Keratinocyte (primary cell): ENCODE measurements at regions not wholly inside any gene's neighbourhood (a gene's known extent, or its start where the extent isn't known, plus 50 kb on each side); places are given as distances from the start of the nearest gene placed in this dataset.

Experiments used
- DNase-seq: peaks from one replicate; pipeline ENCODE4 v3.0.0-alpha.2; 2011; ENCODE audit warnings: low read depth, missing footprints, low spot score
- FAIRE-seq: peaks from 2 replicates; lab custom pipeline; 2011; peaks lifted over from hg19 to GRCh38; lab: Jason Lieb, UNC
- H2AFZ ChIP-seq: 2 replicates; pipeline ENCODE4 v1.6.0; 2012; ENCODE audit warnings: low read length, control low read depth, inconsistent platforms; ENCODE audit not compliant: control insufficient read depth
- H3K27ac ChIP-seq: 2 replicates; pipeline ENCODE4 v1.5.1; 2011; ENCODE audit warnings: low read length; ENCODE audit not compliant: control insufficient read depth, insufficient read depth
- H3K27me3 ChIP-seq: 3 replicates; pipeline ENCODE4 v1.6.0; 2011; ENCODE audit warnings: low read length; ENCODE audit not compliant: control insufficient read depth, insufficient read depth; ENCODE audit errors: extremely low read depth
- H3K36me3 ChIP-seq, 2 experiments: 2 replicates in 1 of 2; 3 replicates in 1 of 2; pipeline ENCODE4 v1.5.1; 2011; ENCODE audit warnings: low read length in 2 of 2, mild to moderate bottlenecking in 1 of 2; ENCODE audit not compliant: control insufficient read depth in 2 of 2, insufficient read depth in 2 of 2; ENCODE audit errors: extremely low read depth in 1 of 2
- H3K4me1 ChIP-seq: 3 replicates; pipeline ENCODE4 v1.5.1; 2011; ENCODE audit warnings: low read length; ENCODE audit not compliant: control insufficient read depth, insufficient read depth; ENCODE audit errors: extremely low read depth
- H3K4me2 ChIP-seq: 3 replicates; pipeline ENCODE4 v1.6.0; 2011; ENCODE audit warnings: low read depth, low read length; ENCODE audit not compliant: control insufficient read depth, insufficient read depth; ENCODE audit errors: extremely low read depth
- H3K4me3 ChIP-seq, 3 experiments: fragments of 200-600 bp in 1 of 3; sonication (generic) in 1 of 3; 2 replicates in 2 of 3; 3 replicates in 1 of 3; pipeline ENCODE4 v1.5.1; 2011 to 2016; ENCODE audit warnings: low read length in 3 of 3, mild to moderate bottlenecking in 3 of 3, control low read depth in 2 of 3, inconsistent platforms in 1 of 3, low read depth in 1 of 3, mixed read lengths in 1 of 3, mixed run types in 1 of 3, moderate library complexity in 1 of 3; ENCODE audit not compliant: control insufficient read depth in 2 of 3, insufficient read depth in 2 of 3; ENCODE audit errors: extremely low read depth in 1 of 3
- H3K79me2 ChIP-seq: 2 replicates; pipeline ENCODE4 v1.6.0; 2012; ENCODE audit warnings: low read length; ENCODE audit not compliant: control insufficient read depth, insufficient read depth
- H3K9ac ChIP-seq: 3 replicates; pipeline ENCODE4 v1.6.0; 2011; ENCODE audit warnings: low read length; ENCODE audit not compliant: control insufficient read depth, insufficient read depth; ENCODE audit errors: extremely low read depth
- H3K9me1 ChIP-seq: 3 replicates; pipeline ENCODE4 v1.6.0; 2011; ENCODE audit warnings: low read length; ENCODE audit not compliant: control insufficient read depth, insufficient read depth; ENCODE audit errors: extremely low read depth
- H3K9me3 ChIP-seq: 2 replicates; pipeline ENCODE4 v1.5.1; 2012; ENCODE audit warnings: low read depth, low read length; ENCODE audit not compliant: control insufficient read depth
- H4K20me1 ChIP-seq: 3 replicates; pipeline ENCODE4 v1.6.0; 2011; ENCODE audit warnings: low read length; ENCODE audit not compliant: control insufficient read depth, insufficient read depth; ENCODE audit errors: extremely low read depth
- EZH2 ChIP-seq: IDR thresholded peaks from one replicate; pipeline ENCODE4 v1.6.1; 2012; ENCODE audit warnings: inconsistent platforms, mild to moderate bottlenecking, low read length, moderate library complexity
- dilution Hi-C: fragments of 300-500 bp; cut with MboI; formaldehyde crosslinking; loops from one replicate; pipeline ENCODE4 v1.7.0; 2020; ENCODE audit warnings: low sequenced_read_pairs; ENCODE audit not compliant: extremely low pct_ligation_motif_present
- TF ChIP-seq, protein P1 (sequence below), 3 experiments: IDR thresholded peaks in 1 of 3; conservative IDR thresholded peaks in 1 of 3; optimal IDR thresholded peaks in 1 of 3; 2 replicates in 2 of 3; 3 replicates in 1 of 3; pipeline versions ENCODE3 to v1.5.1; 2011; ENCODE audit warnings: low read length in 3 of 3, mild to moderate bottlenecking in 3 of 3, moderate library complexity in 2 of 3, control low read depth in 1 of 3, inconsistent platforms in 1 of 3; ENCODE audit not compliant: insufficient read depth in 2 of 3; ENCODE audit errors: extremely low read depth in 1 of 3

DNA sequence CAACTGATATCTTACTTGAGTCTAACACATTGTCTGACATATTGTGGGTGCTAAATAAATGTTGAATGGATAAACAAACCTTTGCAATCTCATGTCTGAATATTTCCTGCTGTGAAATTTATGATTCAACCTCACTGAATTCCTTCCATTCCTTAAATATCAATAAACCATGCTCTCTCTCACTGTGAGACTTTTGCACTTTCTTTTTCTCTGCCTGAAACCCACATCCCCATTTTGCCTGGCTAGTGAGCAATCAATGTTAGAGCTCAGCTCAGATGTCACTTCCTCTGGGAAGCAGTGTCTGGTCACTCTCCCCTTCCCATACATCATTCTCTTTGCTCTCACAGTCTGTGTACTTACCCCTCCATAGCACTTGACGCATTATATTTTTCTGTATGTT, 383.7 kb upstream of the TRPC7 start:
- Histone ChIP-seq H3K9me3 (no peaks in the 10 kb centered on the region), H3K79me2 (no peaks in the 10 kb centered on the region), H3K4me3 (no peak overlapping the region), H3K27me3 (no peaks in the 10 kb centered on the region), H2AFZ (no peak overlapping the region), H3K9ac (no peak overlapping the region), H3K4me1 (no peaks in the 10 kb centered on the region), H3K4me2 (no peak overlapping the region), H4K20me1 (no peaks in the 10 kb centered on the region), H3K36me3 (no peaks in the 10 kb centered on the region), H3K27ac (no peak overlapping the region), H3K9me1 (no peaks in the 10 kb centered on the region)
- DNase-seq (no peak), FAIRE-seq (no peak)
- TF ChIP-seq, protein P1, sequence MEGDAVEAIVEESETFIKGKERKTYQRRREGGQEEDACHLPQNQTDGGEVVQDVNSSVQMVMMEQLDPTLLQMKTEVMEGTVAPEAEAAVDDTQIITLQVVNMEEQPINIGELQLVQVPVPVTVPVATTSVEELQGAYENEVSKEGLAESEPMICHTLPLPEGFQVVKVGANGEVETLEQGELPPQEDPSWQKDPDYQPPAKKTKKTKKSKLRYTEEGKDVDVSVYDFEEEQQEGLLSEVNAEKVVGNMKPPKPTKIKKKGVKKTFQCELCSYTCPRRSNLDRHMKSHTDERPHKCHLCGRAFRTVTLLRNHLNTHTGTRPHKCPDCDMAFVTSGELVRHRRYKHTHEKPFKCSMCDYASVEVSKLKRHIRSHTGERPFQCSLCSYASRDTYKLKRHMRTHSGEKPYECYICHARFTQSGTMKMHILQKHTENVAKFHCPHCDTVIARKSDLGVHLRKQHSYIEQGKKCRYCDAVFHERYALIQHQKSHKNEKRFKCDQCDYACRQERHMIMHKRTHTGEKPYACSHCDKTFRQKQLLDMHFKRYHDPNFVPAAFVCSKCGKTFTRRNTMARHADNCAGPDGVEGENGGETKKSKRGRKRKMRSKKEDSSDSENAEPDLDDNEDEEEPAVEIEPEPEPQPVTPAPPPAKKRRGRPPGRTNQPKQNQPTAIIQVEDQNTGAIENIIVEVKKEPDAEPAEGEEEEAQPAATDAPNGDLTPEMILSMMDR (optimal IDR thresholded peaks at IDR 0.05 in 1 of 3, IDR thresholded peaks at IDR 0.05 in 1 of 3, conservative IDR thresholded peaks at IDR 0.05 in 1 of 3; ENCODE audit: extremely low read depth in 1 of 3, insufficient read depth in 2 of 3, low read length in 3 of 3): no peak
- no peak for TF ChIP-seq EZH2
- dilution Hi-C loops: no loop called here

DNA sequence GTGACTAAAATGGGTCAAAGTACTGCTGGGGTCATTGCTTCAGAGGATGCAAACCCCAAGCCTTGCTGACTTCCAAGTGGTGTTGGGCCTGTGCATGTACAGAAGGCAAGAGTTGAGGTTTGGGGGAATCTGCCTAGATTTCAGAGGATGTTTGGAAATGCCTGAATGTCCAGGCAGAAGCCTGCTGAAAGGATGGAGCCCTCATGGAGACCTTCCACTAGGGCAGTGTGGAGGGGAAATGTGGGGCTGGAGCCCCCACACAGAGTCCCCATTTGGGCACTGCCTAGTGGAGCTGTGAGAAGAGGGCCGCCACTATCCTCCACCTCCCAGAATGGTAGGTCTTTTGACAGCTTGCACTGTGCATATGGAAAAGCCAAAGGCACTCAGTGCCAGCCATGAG, 377.7 kb upstream of the TRPC7 start:
- no peak overlapping the region for H3K4me3 ChIP-seq
- no peak overlapping the region for H2AFZ ChIP-seq
- H3K9ac ChIP-seq: no peak overlapping the region
- no peaks in the 10 kb centered on the region for H3K9me3 ChIP-seq
- no peaks in the 10 kb centered on the region for H3K9me1 ChIP-seq
- no peaks in the 10 kb centered on the region for H3K4me1 ChIP-seq
- dilution Hi-C loops: no loop called here
- no peaks in the 10 kb centered on the region for H4K20me1 ChIP-seq
- DNase-seq (no peak), FAIRE-seq (no peak)
- TF ChIP-seq, protein P1 (optimal IDR thresholded peaks at IDR 0.05 in 1 of 3, IDR thresholded peaks at IDR 0.05 in 1 of 3, conservative IDR thresholded peaks at IDR 0.05 in 1 of 3; ENCODE audit: extremely low read depth in 1 of 3, insufficient read depth in 2 of 3, low read length in 3 of 3): no peak
- TF ChIP-seq EZH2: no peak
- no peak overlapping the region for H3K4me2 ChIP-seq
- no peak overlapping the region for H3K27ac ChIP-seq
- no peaks in the 10 kb centered on the region for H3K27me3 ChIP-seq
- no peaks in the 10 kb centered on the region for H3K79me2 ChIP-seq
- H3K36me3 ChIP-seq: no peaks in the 10 kb centered on the region
